ENCODE measurements at regions not wholly inside any gene's neighbourhood (a gene's known extent, or its start where the extent isn't known, plus 50 kb on each side); places are given as distances from the start of the nearest gene placed in this dataset.

DNA sequence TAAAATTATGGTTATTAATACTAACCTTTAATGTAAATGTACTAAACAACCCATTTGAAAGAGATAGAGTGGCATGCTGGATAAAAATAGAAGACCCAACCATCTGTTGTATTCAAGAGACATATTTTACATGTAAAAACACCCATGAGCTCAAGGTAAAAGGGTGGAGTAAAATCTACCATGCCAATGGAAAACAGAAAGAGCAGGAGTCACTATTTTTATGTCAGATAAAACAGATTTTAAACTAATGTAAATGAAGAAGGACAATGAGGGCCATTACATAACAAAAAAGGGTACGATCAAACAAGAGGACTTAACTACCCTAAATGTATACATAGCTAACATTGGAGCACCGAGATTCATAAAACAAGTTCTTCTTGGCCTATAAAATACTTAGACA is 66.3 kb downstream of the ITM2A start:
- no peak for DNase-seq (ENCODE audit: low spot score)

DNA sequence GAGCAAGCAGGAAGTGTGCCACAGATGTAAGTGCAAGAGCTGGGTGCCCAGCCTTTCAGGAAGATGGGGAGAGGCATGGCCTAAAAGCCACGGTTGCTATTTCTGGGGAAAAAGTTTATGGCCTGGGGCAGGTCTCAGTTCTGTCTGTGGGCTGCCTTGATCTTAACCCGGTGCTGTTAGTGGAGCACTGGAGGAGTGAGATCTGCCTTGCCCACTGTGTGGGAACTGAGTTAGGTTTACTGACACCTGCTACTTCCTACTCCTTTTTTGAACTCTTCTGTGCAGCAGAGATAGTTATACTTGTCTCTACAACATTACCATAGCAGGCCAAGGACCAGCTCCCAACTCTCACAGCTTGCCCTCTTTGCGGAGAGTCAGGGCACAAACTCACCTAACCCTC is 76.5 kb downstream of the ITM2A start:
- DNase-seq (ENCODE audit: low spot score), result no peak

DNA sequence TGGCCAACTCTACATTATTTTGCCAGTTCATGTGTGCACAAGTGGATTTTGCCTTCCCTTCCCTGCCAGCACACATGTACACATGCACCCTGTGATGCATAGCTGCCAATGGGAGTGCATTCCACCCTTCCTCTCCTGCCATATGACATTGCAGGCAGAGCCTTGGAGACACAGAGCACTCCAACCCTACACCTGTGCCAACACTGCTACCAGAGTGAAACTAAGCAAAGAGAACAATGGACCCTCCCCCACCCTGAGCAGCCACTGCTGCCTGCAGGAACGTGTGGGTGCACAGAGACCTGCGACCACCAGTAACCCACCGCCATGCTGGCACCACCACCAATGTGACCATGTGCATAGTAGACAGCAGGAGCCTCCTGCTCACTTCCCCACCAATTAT is 78.4 kb downstream of the ITM2A start:
- DNase-seq (ENCODE audit: low spot score), result no peak

DNA sequence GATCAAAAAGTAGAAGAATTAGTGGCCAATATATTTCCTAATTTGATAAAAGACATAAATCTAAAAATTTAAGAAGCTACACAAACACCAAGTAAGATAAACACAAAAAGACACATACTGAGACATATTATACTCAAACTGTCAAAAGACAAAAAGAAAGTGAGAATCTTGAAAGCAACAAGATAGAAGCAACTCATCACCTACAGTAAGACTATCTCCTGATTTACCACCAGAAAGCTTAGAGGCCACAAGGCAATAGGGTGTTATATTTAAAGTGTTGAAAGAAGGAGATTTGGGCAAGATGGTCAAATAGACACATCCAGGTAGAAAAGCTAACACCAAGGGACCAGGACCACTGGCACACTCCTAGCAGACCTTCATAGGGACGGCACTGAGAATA is 79.4 kb downstream of the ITM2A start:
- no peak for DNase-seq (ENCODE audit: low spot score)

DNA sequence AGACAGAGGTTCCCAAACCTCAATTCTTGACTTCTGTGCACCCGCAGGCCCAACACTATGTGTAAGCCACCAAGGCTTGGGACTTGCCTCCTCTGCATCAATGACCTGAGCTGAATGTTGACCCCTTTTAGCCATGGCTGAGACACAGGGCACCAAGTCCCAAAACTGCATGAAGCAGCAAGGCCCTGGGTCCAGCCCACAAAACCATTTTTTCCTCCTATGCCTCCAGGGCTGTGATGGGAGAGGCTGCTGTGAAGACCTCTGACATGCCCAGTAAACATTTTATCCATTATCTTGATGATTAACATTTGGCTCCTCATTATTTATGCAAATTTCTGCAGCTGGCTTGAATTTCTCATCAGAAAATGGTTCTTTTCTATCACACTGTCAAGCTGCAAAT is 85.4 kb downstream of the ITM2A start:
- DNase-seq (ENCODE audit: low spot score), result no peak

DNA sequence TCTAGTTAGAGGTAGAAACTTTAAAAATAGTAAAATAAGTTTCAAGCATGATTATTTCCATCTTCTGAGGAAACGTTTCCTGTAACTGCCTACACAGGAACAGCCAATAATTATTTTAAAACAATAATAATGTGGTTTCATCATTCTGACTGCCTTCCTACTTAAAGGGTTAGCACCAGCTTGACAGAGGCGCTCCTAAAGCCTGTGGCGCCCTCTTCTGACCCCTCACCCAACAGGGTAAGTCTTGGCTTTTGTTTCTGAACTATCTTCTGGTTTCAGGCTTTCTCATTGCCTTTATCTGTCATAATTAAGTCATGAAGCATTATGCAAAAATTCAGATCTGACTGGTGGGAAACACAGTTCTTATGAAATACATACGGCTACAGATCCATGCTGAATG is 96.7 kb downstream of the ITM2A start:
- DNase-seq (ENCODE audit: low spot score), result peak; percentile 0

DNA sequence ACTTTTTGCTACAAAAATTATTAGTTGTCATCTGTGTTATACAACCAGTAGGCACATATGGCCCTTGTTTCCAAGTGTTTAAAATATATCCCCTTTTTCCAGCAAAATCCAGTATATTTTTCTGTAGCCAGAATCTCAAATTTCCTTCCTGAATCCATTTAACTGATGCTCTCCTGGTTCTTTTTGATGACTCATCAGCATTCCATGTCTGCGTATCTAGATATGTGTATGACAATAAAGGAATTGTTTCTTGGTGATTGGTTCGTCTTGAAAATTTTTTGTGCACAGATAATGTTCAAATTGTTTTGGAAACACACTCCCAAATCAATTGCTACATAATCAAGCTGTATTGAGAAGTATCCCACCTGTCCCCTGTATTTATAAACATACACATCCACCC is 98.3 kb downstream of the ITM2A start:
- DNase-seq (ENCODE audit: low spot score), result no peak

DNA sequence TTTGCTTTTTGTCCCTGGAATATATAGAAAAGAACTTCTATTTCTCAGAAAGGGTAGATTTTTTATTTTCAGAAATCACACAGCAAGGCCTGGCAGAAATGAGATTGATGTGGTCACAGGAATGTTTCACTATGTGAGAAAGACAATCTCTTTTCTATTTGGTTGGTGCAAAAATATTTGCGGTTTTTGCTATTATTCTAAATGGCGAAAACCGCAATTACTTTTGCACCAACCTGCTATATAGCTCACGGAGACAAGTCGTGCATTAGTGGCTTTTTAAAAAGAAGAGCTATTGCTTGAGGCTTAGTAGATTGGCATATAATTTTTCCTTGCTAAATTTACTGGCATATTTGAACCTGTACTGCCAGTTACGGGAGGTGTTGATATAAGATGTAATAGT is 100.4 kb downstream of the ITM2A start:
- DNase-seq (ENCODE audit: low spot score), result no peak

DNA sequence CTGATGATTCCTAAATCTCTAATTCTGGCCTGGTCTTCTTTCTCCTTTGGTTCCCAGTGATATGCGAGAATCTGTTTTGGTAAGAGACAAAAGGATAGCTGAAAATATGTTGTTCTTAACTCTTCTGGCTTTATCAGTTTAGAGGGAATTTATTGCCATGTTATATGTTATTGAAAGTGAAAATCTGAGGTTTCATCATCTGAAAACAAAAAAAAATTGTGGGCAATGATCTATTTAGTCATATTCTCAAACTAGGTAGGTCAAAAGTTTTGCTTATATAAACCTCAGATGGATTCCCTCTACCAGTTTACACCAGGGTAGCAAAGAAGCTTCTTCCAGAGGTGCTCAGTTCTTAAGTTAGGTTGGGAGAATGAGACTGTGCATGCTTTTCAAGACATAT is 103.6 kb downstream of the ITM2A start:
- no peak for DNase-seq (ENCODE audit: low spot score)

DNA sequence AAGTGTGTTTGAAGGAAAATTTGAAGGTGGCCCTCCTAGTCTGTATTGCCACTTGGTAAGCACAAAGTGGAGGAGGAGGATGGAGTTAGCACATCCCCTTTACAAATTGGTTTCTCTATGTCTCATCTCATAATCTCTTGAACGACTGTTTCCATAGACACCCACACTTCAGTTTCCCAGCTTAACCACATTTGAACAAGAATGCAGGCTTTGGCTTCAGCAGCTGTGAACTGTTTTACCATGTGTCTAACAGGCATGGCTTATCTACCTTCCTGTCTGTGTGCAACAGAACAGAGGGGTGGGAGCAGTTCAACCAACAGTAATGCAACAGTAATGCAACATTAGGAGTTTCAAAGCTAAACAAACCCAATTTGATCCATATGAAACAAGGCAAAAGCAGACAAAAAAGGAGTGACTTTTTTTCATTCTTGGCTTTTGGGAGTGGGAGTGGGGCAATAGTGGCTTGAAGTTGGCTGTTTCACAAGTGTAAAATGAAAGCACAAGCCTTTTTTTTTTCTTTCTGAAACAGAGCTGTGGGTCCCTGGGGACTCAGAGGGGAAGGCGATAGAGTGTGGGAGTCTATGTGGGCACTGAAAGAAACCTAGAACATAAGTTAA is 108.0 kb downstream of the ITM2A start:
- no peak for DNase-seq (ENCODE audit: low spot score)

DNA sequence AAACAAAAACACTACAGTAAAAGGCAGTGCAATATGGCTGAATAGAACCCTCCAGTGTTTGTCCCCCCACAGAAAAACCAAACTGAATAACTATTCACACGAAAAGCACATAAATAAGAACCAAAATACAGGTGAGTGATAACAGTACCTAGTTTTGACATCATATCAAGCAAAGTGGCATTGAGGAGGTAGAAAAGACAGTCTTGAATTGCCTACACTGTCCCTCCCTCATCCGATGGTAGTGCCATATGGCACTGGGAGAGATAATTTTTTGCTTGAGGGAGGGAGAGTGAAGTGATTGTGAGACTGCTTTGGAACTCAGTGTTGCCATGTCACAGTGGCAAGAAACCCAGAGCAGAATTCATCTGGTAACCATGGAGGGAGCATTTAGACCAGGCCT is 99.2 kb downstream of the GPR174 start:
- no peak for DNase-seq (ENCODE audit: low spot score)

DNA sequence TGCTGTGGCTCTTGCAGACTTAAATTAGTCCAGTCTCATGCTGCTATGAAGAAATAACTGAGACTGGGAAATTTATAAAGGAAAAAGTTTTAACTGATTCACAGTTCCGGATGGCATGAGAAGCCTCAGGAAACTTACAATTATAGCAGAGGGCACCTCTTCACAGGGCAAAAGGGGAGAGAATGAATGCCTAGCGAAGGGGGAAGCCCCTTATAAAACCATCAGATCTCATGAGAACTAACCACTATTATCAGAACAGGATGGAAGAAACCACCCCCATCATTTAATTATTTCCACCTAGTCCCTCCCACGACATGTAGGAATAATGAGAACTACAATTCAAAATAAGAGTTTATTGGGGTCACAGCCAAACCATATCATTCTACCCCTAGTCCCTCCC is 91.4 kb downstream of the GPR174 start:
- DNase-seq (ENCODE audit: low spot score), result no peak

DNA sequence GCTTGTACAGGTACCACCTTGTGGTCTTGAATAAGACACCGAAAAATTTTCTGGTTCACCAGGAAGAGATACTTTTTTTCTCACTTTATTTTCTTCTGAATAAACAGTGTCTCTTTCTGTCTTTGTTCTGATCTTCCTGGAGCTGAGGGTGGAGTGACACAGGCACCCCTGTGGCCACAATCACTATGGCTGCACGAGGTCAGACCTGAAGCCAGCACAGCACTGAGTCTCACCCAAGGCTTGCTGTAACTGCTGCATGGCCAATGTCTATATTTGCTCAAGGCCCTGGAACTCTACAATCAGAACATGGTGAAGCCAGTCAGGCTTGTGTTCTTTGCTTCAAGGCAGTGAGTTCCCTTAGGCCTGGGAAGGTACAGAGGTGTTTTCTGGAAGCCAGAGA is 87.2 kb downstream of the GPR174 start:
- DNase-seq (ENCODE audit: low spot score), result no peak

All from umbilical cord (tissue), 1 donor.